ENCODE measurements at regions not wholly inside any gene's neighbourhood (a gene's known extent, or its start where the extent isn't known, plus 50 kb on each side); places are given as distances from the start of the nearest gene placed in this dataset.

GRCh38 chr2:192828175-192828574, 633.4 kb upstream of the TMEFF2 start (continued):
- TF ChIP-seq ZNF501 (tag by site-specific recombination; IDR thresholded peaks at IDR 0.05) (no peak), ZNF416 (tag by site-specific recombination; IDR thresholded peaks at IDR 0.05) (no peak), ZBTB10 (tag by site-specific recombination; IDR thresholded peaks at IDR 0.05) (no peak)

GRCh38 chr2:192827735-192828134, 633.0 kb upstream of the TMEFF2 start:
- POLR2A ChIA-PET = no interaction called here
- H3K4me1 ChIP-seq (ENCODE audit: control insufficient read depth, insufficient read depth, low read length) = no peaks in the 10 kb centered on the region
- H3K27ac ChIP-seq (ENCODE audit: extremely low read depth, low read depth, low read length) = no peak overlapping the region
- H3K4me3 ChIP-seq (ENCODE audit: low read depth, low read length) = no peak overlapping the region
- H3K9me3 ChIP-seq (ENCODE audit: control insufficient read depth, insufficient read depth, low read depth, low read length) = no peaks in the 10 kb centered on the region
- CTCF ChIA-PET = no interaction called here
- H3K36me3 ChIP-seq (ENCODE audit: control insufficient read depth in 2 of 2, insufficient read depth in 1 of 2, low read length in 2 of 2) = no peaks in the 10 kb centered on the region
- TF ChIP-seq ZNF148 (tag by site-specific recombination; IDR thresholded peaks at IDR 0.05; ENCODE audit: borderline replicate concordance) = no peak
- TF ChIP-seq ZBTB8A (tag by site-specific recombination; IDR thresholded peaks at IDR 0.05) = no peak
- TF ChIP-seq ZNF311 (tag by site-specific recombination; IDR thresholded peaks at IDR 0.05; ENCODE audit: borderline replicate concordance) = no peak
- TF ChIP-seq ZNF707 (tag by site-specific recombination; IDR thresholded peaks at IDR 0.05) = no peak
- TF ChIP-seq ZNF501 (tag by site-specific recombination; IDR thresholded peaks at IDR 0.05) = no peak
- TF ChIP-seq ZNF394 (tag by site-specific recombination; IDR thresholded peaks at IDR 0.05; ENCODE audit: borderline replicate concordance) = no peak
- TF ChIP-seq ZNF302 (tag by site-specific recombination; IDR thresholded peaks at IDR 0.05; ENCODE audit: low read depth) = no peak
- no peak for TF ChIP-seq ZSCAN18 (tag by site-specific recombination; IDR thresholded peaks at IDR 0.05)
- TF ChIP-seq ZNF324 (tag by site-specific recombination; IDR thresholded peaks at IDR 0.05) = no peak

- Histone ChIP-seq H3K4me3 (ENCODE audit: low read depth, low read length) (no peak overlapping the region), H3K36me3 (ENCODE audit: control insufficient read depth in 2 of 2, insufficient read depth in 1 of 2, low read length in 2 of 2) (no peaks in the 10 kb centered on the region), H3K9me3 (ENCODE audit: control insufficient read depth, insufficient read depth, low read depth, low read length) (no peaks in the 10 kb centered on the region), H3K4me1 (ENCODE audit: control insufficient read depth, insufficient read depth, low read length) (no peaks in the 10 kb centered on the region), H3K27ac (ENCODE audit: extremely low read depth, low read depth, low read length) (no peak overlapping the region)
- ChIA-PET POLR2A (no interaction called here), CTCF (no interaction called here)
- no peak for TF ChIP-seq KLF1 (tag by site-specific recombination; IDR thresholded peaks at IDR 0.05)
- TF ChIP-seq ZNF354C (tag by site-specific recombination; IDR thresholded peaks at IDR 0.05; ENCODE audit: borderline replicate concordance, low read depth) = no peak
- no peak for TF ChIP-seq ZNF24 (tag by site-specific recombination; IDR thresholded peaks at IDR 0.05)
Observed at GRCh38 chr2:192814376-192814775, 619.6 kb upstream of the TMEFF2 start.

- Histone ChIP-seq H3K4me1 (ENCODE audit: control insufficient read depth, insufficient read depth, low read length) (no peaks in the 10 kb centered on the region), H3K4me3 (ENCODE audit: low read depth, low read length) (no peak overlapping the region), H3K27ac (ENCODE audit: extremely low read depth, low read depth, low read length) (no peak overlapping the region), H3K36me3 (ENCODE audit: control insufficient read depth in 2 of 2, insufficient read depth in 1 of 2, low read length in 2 of 2) (no peaks in the 10 kb centered on the region), H3K9me3 (ENCODE audit: control insufficient read depth, insufficient read depth, low read depth, low read length) (no peaks in the 10 kb centered on the region)
- TF ChIP-seq ZNF792 (tag by site-specific recombination; IDR thresholded peaks at IDR 0.05) (no peak), ZNF639 (tag by site-specific recombination; IDR thresholded peaks at IDR 0.05) (no peak), WT1 (tag by site-specific recombination; IDR thresholded peaks at IDR 0.05) (no peak), ZNF626 (tag by site-specific recombination; IDR thresholded peaks at IDR 0.05) (no peak), ZNF624 (tag by site-specific recombination; IDR thresholded peaks at IDR 0.05) (no peak)
- ChIA-PET POLR2A (no interaction called here), CTCF (no interaction called here)
Observed at GRCh38 chr2:192813341-192813740, 618.6 kb upstream of the TMEFF2 start.
